AG04449 (cell line): ENCODE measurements at regions not wholly inside any gene's neighbourhood (a gene's known extent, or its start where the extent isn't known, plus 50 kb on each side); places are given as distances from the start of the nearest gene placed in this dataset.

Experiments
- CTCF ChIA-PET: fragments of 350-600 bp; formaldehyde crosslinking; extraction: SDS; loops from one replicate; lab custom pipeline; 2021; ENCODE audit warnings: antibody characterized with exemption; lab: Yijun Ruan, JAX
- POLR2A ChIA-PET: fragments of 400-600, 350-600 bp; formaldehyde crosslinking; extraction: SDS; loops from one replicate; lab custom pipeline; 2020; ENCODE audit warnings: antibody characterized with exemption, inconsistent platforms; lab: Yijun Ruan, JAX
- DNase-seq: peaks from one replicate; pipeline ENCODE4 v3.0.0-alpha.2; 2010; ENCODE audit warnings: low read depth, low spot score
- H3K4me3 ChIP-seq: 2 replicates; pipeline ENCODE4 v1.5.1; 2011; ENCODE audit warnings: low read depth, mild to moderate bottlenecking, control low read depth, low read length
- CTCF ChIP-seq: IDR thresholded peaks from one replicate; pipeline ENCODE4 v1.5.1; 2011; ENCODE audit warnings: mild to moderate bottlenecking, moderate library complexity, low read length, control low read depth, inconsistent platforms; ENCODE audit not compliant: insufficient read depth; ENCODE audit errors: missing control alignments

- no peak for DNase-seq
- ChIA-PET POLR2A (no interaction called here), CTCF (no interaction called here)
- no peak for TF ChIP-seq CTCF
- no peak overlapping the region for H3K4me3 ChIP-seq
Observed at GRCh38 chr10:33566001-33566400, 231.5 kb upstream of the NRP1 start.

GRCh38 chr10:33565231-33565630, 230.8 kb upstream of the NRP1 start:
- no peak for DNase-seq
- ChIA-PET POLR2A (no interaction called here), CTCF (no interaction called here)
- TF ChIP-seq CTCF: no peak
- no peak overlapping the region for H3K4me3 ChIP-seq

- TF ChIP-seq CTCF: no peak
- no peak overlapping the region for H3K4me3 ChIP-seq
- ChIA-PET CTCF (no interaction called here), POLR2A (no interaction called here)
- no peak for DNase-seq
Observed at GRCh38 chr10:33559105-33559504, 224.6 kb upstream of the NRP1 start.

GRCh38 chr10:33557313-33557712, 222.8 kb upstream of the NRP1 start:
- DNase-seq: no peak
- CTCF ChIA-PET: no interaction called here
- POLR2A ChIA-PET: no interaction called here
- no peak for TF ChIP-seq CTCF
- no peak overlapping the region for H3K4me3 ChIP-seq

GRCh38 chr10:33556620-33557019, 222.2 kb upstream of the NRP1 start:
- ChIA-PET CTCF (no interaction called here), POLR2A (no interaction called here)
- DNase-seq: no peak
- no peak overlapping the region for H3K4me3 ChIP-seq
- no peak for TF ChIP-seq CTCF

- CTCF ChIA-PET: no interaction called here
- H3K4me3 ChIP-seq: no peak overlapping the region
- DNase-seq: no peak
- no peak for TF ChIP-seq CTCF
- POLR2A ChIA-PET: no interaction called here
Observed at GRCh38 chr10:33556103-33556502, 221.6 kb upstream of the NRP1 start.
